GM12878 (cell line): ENCODE measurements at regions not wholly inside any gene's neighbourhood (a gene's known extent, or its start where the extent isn't known, plus 50 kb on each side); places are given as distances from the start of the nearest gene placed in this dataset.

ENCODE experiments used
- ATAC-seq: fragments of 200-7000 bp; cut with Tn5 transposase; 3 replicates; pipeline ENCODE4 v1.9.1; 2020; ENCODE audit warnings: mild to moderate bottlenecking, moderate library complexity
- BruUV-seq: library from RNA; stranded (reverse); fragments of 400-500 nt; replicated peaks from 2 replicates; lab custom pipeline; 2021; lab: Mats Ljungman, UMichigan
- CTCF ChIA-PET: fragments of 300-600 bp; sonication (Branson Sonifier 250); formaldehyde crosslinking; extraction: SDS; loops from one replicate; lab custom pipeline; 2021; ENCODE audit warnings: inconsistent platforms; lab: Yijun Ruan, JAX
- POLR2A ChIA-PET: fragments of 350-600 bp; formaldehyde crosslinking; extraction: SDS; loops from one replicate; lab custom pipeline; 2021; ENCODE audit warnings: inconsistent platforms; lab: Charles Lee
- RAD21 ChIA-PET: fragments of 300-600 bp; sonication (Branson Sonifier 250); formaldehyde crosslinking; loops from one replicate; lab custom pipeline; 2023; ENCODE audit warnings: antibody characterized with exemption; ENCODE audit not compliant: unreplicated experiment; lab: Charles Lee
- SMC1A ChIA-PET: fragments of 300-600 bp; sonication (Branson Sonifier 250); formaldehyde crosslinking; loops from one replicate; lab custom pipeline; 2023; ENCODE audit not compliant: unreplicated experiment, uncharacterized antibody; lab: Charles Lee
- DNase-seq: peaks from one replicate; pipeline ENCODE4 v3.0.0-alpha.2; 2011; ENCODE audit warnings: low read depth, low spot score
- FAIRE-seq: peaks from 3 replicates; lab custom pipeline; 2011; peaks lifted over from hg19 to GRCh38; lab: Jason Lieb, UNC
- H2AFZ ChIP-seq: 2 replicates; pipeline ENCODE4 v1.6.0; 2011; ENCODE audit warnings: low read depth, low read length, control low read depth; ENCODE audit not compliant: control insufficient read depth
- H3K27ac ChIP-seq: 2 replicates; pipeline ENCODE4 v1.5.1; 2011; ENCODE audit warnings: control low read depth; ENCODE audit not compliant: control insufficient read depth, insufficient read depth
- H3K27me3 ChIP-seq, 2 experiments: replicated peaks in 1 of 2; 2 replicates each; pipeline versions ENCODE4 v1.6.0 to v1.6.1; 2011; ENCODE audit warnings: low read length in 1 of 2; ENCODE audit not compliant: control insufficient read depth in 2 of 2, insufficient read depth in 2 of 2
- H3K36me3 ChIP-seq, 2 experiments: 2 replicates each; pipeline ENCODE4 v1.5.1; 2011; ENCODE audit warnings: low read length in 1 of 2; ENCODE audit not compliant: control insufficient read depth in 2 of 2, insufficient read depth in 2 of 2
- H3K4me1 ChIP-seq: 2 replicates; pipeline ENCODE4 v1.6.1; 2011; ENCODE audit warnings: mild to moderate bottlenecking, low read length, moderate library complexity, mixed read lengths; ENCODE audit not compliant: control insufficient read depth, insufficient read depth
- H3K4me2 ChIP-seq: 2 replicates; pipeline ENCODE4 v1.6.0; 2011; ENCODE audit warnings: control low read depth; ENCODE audit not compliant: control insufficient read depth, insufficient read depth
- H3K4me3 ChIP-seq: fragments of 200-600 bp; sonication (generic); 2 replicates; pipeline ENCODE4 v1.5.1; 2016
- H3K79me2 ChIP-seq: 2 replicates; pipeline ENCODE4 v1.6.0; 2011; ENCODE audit warnings: low read length; ENCODE audit not compliant: control insufficient read depth, insufficient read depth
- H3K9ac ChIP-seq: 2 replicates; pipeline ENCODE4 v1.8.0; 2011; ENCODE audit warnings: low read length, control low read depth, mixed read lengths; ENCODE audit not compliant: control insufficient read depth, insufficient read depth
- H3K9me3 ChIP-seq: replicated peaks from 3 replicates; pipeline ENCODE4 v1.5.1; 2011; ENCODE audit warnings: mild to moderate bottlenecking, low read length; ENCODE audit not compliant: control insufficient read depth, insufficient read depth
- H4K20me1 ChIP-seq: 2 replicates; pipeline ENCODE4 v1.6.0; 2011; ENCODE audit not compliant: control insufficient read depth, insufficient read depth
- GATAD2B ChIP-seq: fragments of 450-650 bp; conservative IDR thresholded peaks from 2 replicates; pipeline ENCODE4 v1.6.1; 2017; ENCODE audit warnings: low read depth, mild to moderate bottlenecking, moderate library complexity
- KAT2A ChIP-seq: conservative IDR thresholded peaks from 2 replicates; pipeline ENCODE4 v1.6.1; 2011; ENCODE audit warnings: low read depth, low read length; ENCODE audit not compliant: control insufficient read depth
- MEF2A ChIP-seq: IDR thresholded peaks from 2 replicates; pipeline ENCODE4 v1.6.1; 2011; ENCODE audit warnings: low read depth, mild to moderate bottlenecking, low read length, moderate library complexity; ENCODE audit not compliant: insufficient read depth
- PML ChIP-seq: IDR thresholded peaks from 2 replicates; pipeline ENCODE4 v1.6.1; 2012; ENCODE audit warnings: low read length, inconsistent platforms
- STAT3 ChIP-seq: IDR thresholded peaks from 2 replicates; pipeline ENCODE4 v1.6.1; 2011; ENCODE audit warnings: low read depth, low read length, improper control_type of control experiment
- TCF7 ChIP-seq: IDR thresholded peaks from 2 replicates; pipeline ENCODE4 v1.6.1; 2014; ENCODE audit warnings: antibody characterized with exemption, borderline replicate concordance
- WGBS: methylation state at CpG from one replicate; pipeline ENCODE4 v1.1.6; 2016; ENCODE audit warnings: low lambda C conversion rate; ENCODE audit not compliant: insufficient replicate concordance, insufficient coverage; ENCODE audit errors: missing lambda C conversion rate; 5-methylcytosine and 5-hydroxymethylcytosine counted together
- in situ Hi-C: fragments of 300-500 bp; cut with MboI; formaldehyde crosslinking; loops from 9 replicates; pipeline ENCODE4 v1.14.3; 2018; ENCODE audit warnings: mixed read lengths
- intact Hi-C: fragments of 100-400 bp; cut with micrococcal nuclease; formaldehyde crosslinking; loops from one replicate; pipeline ENCODE4 v1.14.2; 2022; ENCODE audit not compliant: unreplicated experiment
- TF ChIP-seq, protein P1 (sequence below): fragments of 450-650 bp; IDR thresholded peaks from 2 replicates; pipeline ENCODE4 v1.6.1; 2014; ENCODE audit warnings: mild to moderate bottlenecking
- TF ChIP-seq, protein P2 (sequence below): fragments of 450-650 bp; IDR thresholded peaks from 2 replicates; pipeline ENCODE4 v1.6.1; 2016; ENCODE audit warnings: mild to moderate bottlenecking

DNA sequence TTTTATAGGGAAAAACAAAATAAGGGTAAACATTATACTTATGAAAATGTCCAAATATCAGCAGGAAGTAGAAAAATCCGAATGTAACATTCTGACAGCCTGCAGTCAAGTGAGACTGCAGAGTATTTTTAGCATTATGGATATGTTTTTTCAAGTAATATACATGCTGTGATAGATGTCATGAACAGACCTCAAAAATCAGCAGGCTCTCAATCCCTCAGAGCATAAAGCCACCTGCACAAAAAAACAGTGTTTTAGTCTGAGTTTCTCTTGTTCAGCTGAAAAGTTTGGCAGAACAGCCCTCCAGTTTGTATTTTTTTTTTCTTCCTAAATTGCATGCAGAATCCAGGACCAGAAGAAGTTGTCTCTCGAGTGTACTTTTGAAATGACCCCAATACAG is 219.1 kb upstream of the FMN2 start:
- H3K9me3 ChIP-seq, result no peaks in the 10 kb centered on the region
- DNase-seq (no peak), ATAC-seq (no peak), FAIRE-seq (no peak)
- no peaks in the 10 kb centered on the region for H4K20me1 ChIP-seq
- TF ChIP-seq, protein P1, sequence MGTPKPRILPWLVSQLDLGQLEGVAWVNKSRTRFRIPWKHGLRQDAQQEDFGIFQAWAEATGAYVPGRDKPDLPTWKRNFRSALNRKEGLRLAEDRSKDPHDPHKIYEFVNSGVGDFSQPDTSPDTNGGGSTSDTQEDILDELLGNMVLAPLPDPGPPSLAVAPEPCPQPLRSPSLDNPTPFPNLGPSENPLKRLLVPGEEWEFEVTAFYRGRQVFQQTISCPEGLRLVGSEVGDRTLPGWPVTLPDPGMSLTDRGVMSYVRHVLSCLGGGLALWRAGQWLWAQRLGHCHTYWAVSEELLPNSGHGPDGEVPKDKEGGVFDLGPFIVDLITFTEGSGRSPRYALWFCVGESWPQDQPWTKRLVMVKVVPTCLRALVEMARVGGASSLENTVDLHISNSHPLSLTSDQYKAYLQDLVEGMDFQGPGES, result no peak
- TF ChIP-seq KAT2A (no peak), MEF2A (no peak), TCF7 (no peak), STAT3 (no peak), GATAD2B (no peak), PML (no peak)
- TF ChIP-seq, protein P2, sequence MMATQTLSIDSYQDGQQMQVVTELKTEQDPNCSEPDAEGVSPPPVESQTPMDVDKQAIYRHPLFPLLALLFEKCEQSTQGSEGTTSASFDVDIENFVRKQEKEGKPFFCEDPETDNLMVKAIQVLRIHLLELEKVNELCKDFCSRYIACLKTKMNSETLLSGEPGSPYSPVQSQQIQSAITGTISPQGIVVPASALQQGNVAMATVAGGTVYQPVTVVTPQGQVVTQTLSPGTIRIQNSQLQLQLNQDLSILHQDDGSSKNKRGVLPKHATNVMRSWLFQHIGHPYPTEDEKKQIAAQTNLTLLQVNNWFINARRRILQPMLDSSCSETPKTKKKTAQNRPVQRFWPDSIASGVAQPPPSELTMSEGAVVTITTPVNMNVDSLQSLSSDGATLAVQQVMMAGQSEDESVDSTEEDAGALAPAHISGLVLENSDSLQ, result no peak
- H3K36me3 ChIP-seq, result no peaks in the 10 kb centered on the region
- WGBS, result 4% methylated on average over 2 of the region's 2 CpGs
- ChIA-PET SMC1A (no interaction called here), POLR2A (no interaction called here), RAD21 (no interaction called here), CTCF (no interaction called here)
- no TSS peak for BruUV-seq
- H3K9ac ChIP-seq, result no peak overlapping the region
- H3K27me3 ChIP-seq, result no peaks in the 10 kb centered on the region
- no peak overlapping the region for H3K4me3 ChIP-seq
- H3K79me2 ChIP-seq, result no peaks in the 10 kb centered on the region
- H3K27ac ChIP-seq, result no peak overlapping the region
- in situ Hi-C loops (no loop called here), intact Hi-C loops (no loop called here)
- no peak overlapping the region for H3K4me2 ChIP-seq
- no peaks in the 10 kb centered on the region for H3K4me1 ChIP-seq
- no peak overlapping the region for H2AFZ ChIP-seq
